ENCODE measurements at regions not wholly inside any gene's neighbourhood (a gene's known extent, or its start where the extent isn't known, plus 50 kb on each side); places are given as distances from the start of the nearest gene placed in this dataset.

DNA sequence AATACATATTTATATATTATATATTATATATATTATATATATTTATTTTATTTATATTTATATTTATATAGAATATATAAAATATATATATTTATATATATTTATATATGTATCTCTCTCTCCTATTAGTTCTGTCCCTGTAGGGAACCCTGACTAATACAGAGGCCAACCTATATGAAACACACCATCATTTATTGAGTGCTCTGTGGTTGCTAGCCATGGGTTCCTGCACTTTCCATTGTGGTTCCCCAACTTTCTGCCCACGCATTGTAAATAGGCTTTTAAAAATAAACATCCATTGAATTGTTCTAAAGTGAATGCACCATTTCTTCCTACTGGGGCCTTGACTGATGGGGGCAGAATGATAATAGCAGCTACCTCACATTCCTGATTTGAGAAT lies 93.8 kb upstream of the SESN3 start:
- TF ChIP-seq POLR2AphosphoS5 (IDR thresholded peaks at IDR 0.05) (no peak), POLR2A (IDR thresholded peaks at IDR 0.05) (no peak), EP300 (IDR thresholded peaks at IDR 0.05) (no peak)
- TF ChIP-seq, protein P1, sequence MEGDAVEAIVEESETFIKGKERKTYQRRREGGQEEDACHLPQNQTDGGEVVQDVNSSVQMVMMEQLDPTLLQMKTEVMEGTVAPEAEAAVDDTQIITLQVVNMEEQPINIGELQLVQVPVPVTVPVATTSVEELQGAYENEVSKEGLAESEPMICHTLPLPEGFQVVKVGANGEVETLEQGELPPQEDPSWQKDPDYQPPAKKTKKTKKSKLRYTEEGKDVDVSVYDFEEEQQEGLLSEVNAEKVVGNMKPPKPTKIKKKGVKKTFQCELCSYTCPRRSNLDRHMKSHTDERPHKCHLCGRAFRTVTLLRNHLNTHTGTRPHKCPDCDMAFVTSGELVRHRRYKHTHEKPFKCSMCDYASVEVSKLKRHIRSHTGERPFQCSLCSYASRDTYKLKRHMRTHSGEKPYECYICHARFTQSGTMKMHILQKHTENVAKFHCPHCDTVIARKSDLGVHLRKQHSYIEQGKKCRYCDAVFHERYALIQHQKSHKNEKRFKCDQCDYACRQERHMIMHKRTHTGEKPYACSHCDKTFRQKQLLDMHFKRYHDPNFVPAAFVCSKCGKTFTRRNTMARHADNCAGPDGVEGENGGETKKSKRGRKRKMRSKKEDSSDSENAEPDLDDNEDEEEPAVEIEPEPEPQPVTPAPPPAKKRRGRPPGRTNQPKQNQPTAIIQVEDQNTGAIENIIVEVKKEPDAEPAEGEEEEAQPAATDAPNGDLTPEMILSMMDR (IDR thresholded peaks at IDR 0.05) = no peak
